ENCODE measurements at regions not wholly inside any gene's neighbourhood (a gene's known extent, or its start where the extent isn't known, plus 50 kb on each side); places are given as distances from the start of the nearest gene placed in this dataset.

DNA sequence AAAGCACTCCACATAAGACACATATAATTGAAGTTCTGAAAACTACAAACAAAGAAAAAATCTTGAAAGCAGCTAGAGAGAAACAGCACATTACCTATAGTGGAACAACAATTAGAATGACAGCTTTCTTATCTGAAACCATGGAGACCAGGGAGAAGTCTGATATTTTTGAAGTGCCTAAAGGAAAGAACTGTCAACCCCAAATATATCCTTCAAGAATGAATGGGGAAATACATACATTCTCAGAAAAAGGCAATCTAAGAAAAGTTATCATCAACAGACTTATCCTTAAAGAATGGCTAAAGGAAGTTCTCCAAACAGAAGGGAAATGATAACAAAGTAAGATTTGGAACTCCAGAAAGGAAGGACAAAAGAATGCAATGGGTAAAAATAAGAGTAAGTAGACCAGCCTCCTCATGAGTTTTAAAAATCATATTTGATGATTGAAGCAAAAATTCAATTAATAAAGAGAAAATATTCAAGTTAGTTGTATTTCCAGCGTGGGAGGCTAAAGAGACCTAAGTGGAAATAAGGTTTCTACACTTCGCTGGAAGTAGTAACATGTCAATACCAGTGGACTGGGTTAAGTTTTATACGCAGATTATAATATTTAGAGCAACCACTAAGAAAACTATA, 170.8 kb upstream of the SAMSN1 start:
- H3K14ac ChIP-seq (ENCODE audit: insufficient read depth, low read length) = no peak overlapping the region
- WGBS (ENCODE audit: extremely low coverage, insufficient read length, low lambda C conversion rate) = no CpG with 5 or more reads among the region's 3 CpGs
- H3K4me1 Mint-ChIP-seq = peaks cover 3 to 5% of the 10 kb centered on the region in 2 experiments; a peak in 2 of 4 replicates

More for the DNA sequence above, 170.8 kb upstream of the SAMSN1 start:
- no peak overlapping the region for H3K4me3 Mint-ChIP-seq
- H3K9me3 ChIP-seq (ENCODE audit: control insufficient read depth, low read depth, low read length) = no peaks in the 10 kb centered on the region
- no peak overlapping the region for H2BK15ac ChIP-seq (ENCODE audit: low read depth, low read length)
- no peaks in the 10 kb centered on the region for H3K4me1 ChIP-seq (ENCODE audit: insufficient read depth, low read length)
- H3K23ac ChIP-seq (ENCODE audit: insufficient read length, low read depth, low read length) = no peak overlapping the region
- no peaks in the 10 kb centered on the region for H4K20me1 ChIP-seq (ENCODE audit: control insufficient read depth, insufficient read depth, insufficient read length)
- TF ChIP-seq, protein P1, sequence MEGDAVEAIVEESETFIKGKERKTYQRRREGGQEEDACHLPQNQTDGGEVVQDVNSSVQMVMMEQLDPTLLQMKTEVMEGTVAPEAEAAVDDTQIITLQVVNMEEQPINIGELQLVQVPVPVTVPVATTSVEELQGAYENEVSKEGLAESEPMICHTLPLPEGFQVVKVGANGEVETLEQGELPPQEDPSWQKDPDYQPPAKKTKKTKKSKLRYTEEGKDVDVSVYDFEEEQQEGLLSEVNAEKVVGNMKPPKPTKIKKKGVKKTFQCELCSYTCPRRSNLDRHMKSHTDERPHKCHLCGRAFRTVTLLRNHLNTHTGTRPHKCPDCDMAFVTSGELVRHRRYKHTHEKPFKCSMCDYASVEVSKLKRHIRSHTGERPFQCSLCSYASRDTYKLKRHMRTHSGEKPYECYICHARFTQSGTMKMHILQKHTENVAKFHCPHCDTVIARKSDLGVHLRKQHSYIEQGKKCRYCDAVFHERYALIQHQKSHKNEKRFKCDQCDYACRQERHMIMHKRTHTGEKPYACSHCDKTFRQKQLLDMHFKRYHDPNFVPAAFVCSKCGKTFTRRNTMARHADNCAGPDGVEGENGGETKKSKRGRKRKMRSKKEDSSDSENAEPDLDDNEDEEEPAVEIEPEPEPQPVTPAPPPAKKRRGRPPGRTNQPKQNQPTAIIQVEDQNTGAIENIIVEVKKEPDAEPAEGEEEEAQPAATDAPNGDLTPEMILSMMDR (conservative IDR thresholded peaks at IDR 0.05) = no peak
- H3K79me1 ChIP-seq (ENCODE audit: insufficient read depth, low read depth, low read length, poor library complexity, severe bottlenecking) = no peaks in the 10 kb centered on the region
- H3K23me2 ChIP-seq (ENCODE audit: insufficient read length, low read depth, low read length, poor library complexity, severe bottlenecking) = no peaks in the 10 kb centered on the region
- H4K91ac ChIP-seq (ENCODE audit: insufficient read length, low read depth, low read length) = no peak overlapping the region
- no peak overlapping the region for H3K4ac ChIP-seq (ENCODE audit: low read depth, low read length)
- H3K56ac ChIP-seq (ENCODE audit: insufficient read length, low read depth, low read length) = no peak overlapping the region
- H2AK5ac ChIP-seq (ENCODE audit: insufficient read length, low read length) = no peak overlapping the region
- no peak for DNase-seq
- no peak overlapping the region for H2AFZ ChIP-seq (ENCODE audit: low read length)
- H3K27ac Mint-ChIP-seq = no peak overlapping the region
- H3K4me2 ChIP-seq (ENCODE audit: insufficient read depth, insufficient read length, low read length) = no peak overlapping the region
- no peak overlapping the region for H2BK120ac ChIP-seq (ENCODE audit: low read depth, low read length, poor library complexity, severe bottlenecking)
- peaks cover 5 to 8% of the 10 kb centered on the region in 2 experiments; a peak in 4 of 5 replicates for H3K9me3 Mint-ChIP-seq
- no peaks in the 10 kb centered on the region; the same call in 1 of the 2 replicates for H3K27me3 ChIP-seq (ENCODE audit: insufficient read depth, low read length)
- no peak overlapping the region for H2BK5ac ChIP-seq (ENCODE audit: insufficient read length, low read length)
- no peak overlapping the region for H4K5ac ChIP-seq (ENCODE audit: insufficient read length, low read depth, low read length)
- no peak overlapping the region for H4K8ac ChIP-seq (replicated peaks; ENCODE audit: insufficient read length, low read depth, low read length)
- H3K36me3 Mint-ChIP-seq (ENCODE audit: insufficient read depth in 1 of 3, low read depth in 3 of 3) = peaks cover 0 to 5% (median 0%) of the 10 kb centered on the region in 3 experiments; a peak in 1 of 7 replicates
- no peak overlapping the region for H3K27ac ChIP-seq (ENCODE audit: insufficient read length, low read depth, low read length)
- no peak overlapping the region for H3K18ac ChIP-seq (ENCODE audit: insufficient read length, low read depth, low read length)
- no peak overlapping the region for H2BK20ac ChIP-seq (ENCODE audit: low read depth, low read length, poor library complexity, severe bottlenecking)
- H3K27me3 Mint-ChIP-seq (ENCODE audit: low read depth) = no peaks in the 10 kb centered on the region
- H2BK12ac ChIP-seq (ENCODE audit: insufficient read length, low read depth, low read length) = no peak overlapping the region
- H3K79me2 ChIP-seq (ENCODE audit: insufficient read depth, low read length) = no peaks in the 10 kb centered on the region
- no peak overlapping the region for H3K9ac ChIP-seq (ENCODE audit: extremely low read depth, insufficient read length, low read length)
- H3T11ph ChIP-seq (ENCODE audit: low read length) = no peak overlapping the region

All from H9 (cell line).